ENCODE measurements at regions not wholly inside any gene's neighbourhood (a gene's known extent, or its start where the extent isn't known, plus 50 kb on each side); places are given as distances from the start of the nearest gene placed in this dataset.

DNA sequence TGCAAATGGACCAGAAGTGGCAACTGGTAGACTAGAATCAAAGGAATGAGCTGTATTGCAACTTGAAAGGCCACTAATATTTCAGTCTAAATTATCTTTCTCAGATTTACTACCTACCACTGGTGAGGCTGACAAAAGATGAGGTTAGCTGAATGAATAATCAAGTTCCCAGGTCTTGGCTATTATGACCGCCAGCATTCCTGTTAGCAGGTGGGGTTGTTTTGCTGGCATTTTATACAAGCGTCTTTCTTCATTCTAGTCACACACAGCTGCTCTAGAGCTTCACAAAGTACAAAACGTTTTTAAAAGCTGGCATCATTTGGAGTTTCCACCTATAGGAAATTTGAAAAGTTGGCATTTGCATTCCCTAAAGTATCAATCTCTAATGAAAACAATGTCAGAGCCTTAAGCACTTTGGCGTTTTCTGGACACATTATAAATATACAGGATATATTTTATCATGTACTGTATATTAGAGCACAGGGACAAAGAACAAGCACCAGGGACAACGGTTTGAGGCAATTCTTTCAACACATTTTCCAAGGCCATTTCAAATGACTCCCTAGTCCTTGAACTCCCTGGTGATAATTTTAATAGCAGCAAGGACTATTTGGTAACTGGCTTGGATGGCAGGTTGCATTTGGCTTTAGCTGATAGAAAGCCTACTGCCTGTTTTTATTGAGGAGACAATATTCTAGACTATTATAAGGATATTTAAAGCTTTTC lies 410.2 kb upstream of the CHST9 start:
- TF ChIP-seq SUZ12 (IDR thresholded peaks at IDR 0.05; ENCODE audit: extremely low read depth, insufficient read depth, insufficient read length) (no peak), YY1 (IDR thresholded peaks at IDR 0.05; ENCODE audit: insufficient read depth, insufficient read length) (no peak), ZNF274 (IDR thresholded peaks at IDR 0.05; ENCODE audit: low read depth, low read length) (no peak)
